ENCODE measurements at regions not wholly inside any gene's neighbourhood (a gene's known extent, or its start where the extent isn't known, plus 50 kb on each side); places are given as distances from the start of the nearest gene placed in this dataset.

DNA sequence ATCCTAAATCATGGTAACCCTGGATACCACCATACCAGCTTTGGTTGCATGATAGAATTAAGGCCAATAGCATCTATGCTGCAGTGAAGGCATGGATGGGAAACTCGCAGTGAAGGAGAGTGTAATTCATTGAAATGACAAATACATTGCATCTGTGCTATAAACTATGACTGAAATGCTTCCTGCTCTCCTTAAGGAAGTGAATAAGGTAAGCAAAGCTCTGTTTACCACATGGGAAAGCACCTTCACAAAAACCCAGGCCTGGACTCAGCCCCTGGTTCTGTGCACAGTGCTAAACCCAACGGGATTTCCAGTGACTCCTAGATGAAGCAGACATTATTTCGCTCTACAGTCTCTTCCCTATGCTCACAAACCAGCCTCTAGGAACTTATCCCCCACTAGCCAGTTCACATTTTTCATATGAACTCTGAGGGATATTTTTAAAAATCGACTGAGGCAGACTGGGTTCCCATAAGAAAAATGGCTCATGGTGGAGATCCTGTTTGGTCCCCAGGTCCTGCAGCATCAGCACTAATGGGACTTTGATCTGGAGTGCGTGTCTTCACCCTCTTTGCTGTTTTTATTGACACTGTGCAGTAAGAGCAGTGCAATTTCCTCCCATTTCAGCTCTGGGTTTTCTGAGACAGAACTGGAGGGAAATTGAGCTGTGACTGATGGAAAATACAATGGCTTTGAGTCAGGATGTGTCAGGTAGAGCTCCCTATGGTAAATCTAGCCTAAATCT, 362.7 kb downstream of the SIPA1L2 start:
- Histone ChIP-seq H3K9me2 (no peaks in the 10 kb centered on the region), H3K9ac (no peak overlapping the region), H3F3A (replicated peaks; ENCODE audit: insufficient read depth) (no peaks in the 10 kb centered on the region), H3K27ac (ENCODE audit: low read depth in 2 of 2, low read length in 1 of 2) (no peak overlapping the region), H3K4me3 (ENCODE audit: low read depth in 2 of 2, low read length in 1 of 2) (no peak overlapping the region), H3K4me2 (no peak overlapping the region), H3K9me3 (no peaks in the 10 kb centered on the region), H3K79me2 (ENCODE audit: insufficient read depth) (no peaks in the 10 kb centered on the region), H2AFZ (ENCODE audit: low read depth) (no peak overlapping the region), H3K36me3 (replicated peaks in 1 of 2; ENCODE audit: control insufficient read depth in 1 of 2, insufficient read depth in 2 of 2, low read length in 1 of 2) (no peaks in the 10 kb centered on the region), H3K4me1 (ENCODE audit: control insufficient read depth in 1 of 2, insufficient read depth in 2 of 2, low read depth in 1 of 2, low read length in 1 of 2) (no peaks in the 10 kb centered on the region; a peak in 1 of 4 replicates), H3K27me3 (ENCODE audit: insufficient read depth) (no peaks in the 10 kb centered on the region), H4K20me1 (ENCODE audit: insufficient read depth) (no peaks in the 10 kb centered on the region)
- WGBS (ENCODE audit: low lambda C conversion rate): 35% methylated on average over 5 of the region's 5 CpGs
- TF ChIP-seq, protein P1, sequence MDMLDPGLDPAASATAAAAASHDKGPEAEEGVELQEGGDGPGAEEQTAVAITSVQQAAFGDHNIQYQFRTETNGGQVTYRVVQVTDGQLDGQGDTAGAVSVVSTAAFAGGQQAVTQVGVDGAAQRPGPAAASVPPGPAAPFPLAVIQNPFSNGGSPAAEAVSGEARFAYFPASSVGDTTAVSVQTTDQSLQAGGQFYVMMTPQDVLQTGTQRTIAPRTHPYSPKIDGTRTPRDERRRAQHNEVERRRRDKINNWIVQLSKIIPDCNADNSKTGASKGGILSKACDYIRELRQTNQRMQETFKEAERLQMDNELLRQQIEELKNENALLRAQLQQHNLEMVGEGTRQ (IDR thresholded peaks at IDR 0.05; ENCODE audit: borderline replicate concordance, low read depth, low read length): no peak
- no peak for TF ChIP-seq SIN3A (IDR thresholded peaks at IDR 0.05; ENCODE audit: borderline replicate concordance, low read depth, low read length)
- no peak for TF ChIP-seq MEF2A (IDR thresholded peaks at IDR 0.05; ENCODE audit: borderline replicate concordance, low read depth)
- TF ChIP-seq, protein P2, sequence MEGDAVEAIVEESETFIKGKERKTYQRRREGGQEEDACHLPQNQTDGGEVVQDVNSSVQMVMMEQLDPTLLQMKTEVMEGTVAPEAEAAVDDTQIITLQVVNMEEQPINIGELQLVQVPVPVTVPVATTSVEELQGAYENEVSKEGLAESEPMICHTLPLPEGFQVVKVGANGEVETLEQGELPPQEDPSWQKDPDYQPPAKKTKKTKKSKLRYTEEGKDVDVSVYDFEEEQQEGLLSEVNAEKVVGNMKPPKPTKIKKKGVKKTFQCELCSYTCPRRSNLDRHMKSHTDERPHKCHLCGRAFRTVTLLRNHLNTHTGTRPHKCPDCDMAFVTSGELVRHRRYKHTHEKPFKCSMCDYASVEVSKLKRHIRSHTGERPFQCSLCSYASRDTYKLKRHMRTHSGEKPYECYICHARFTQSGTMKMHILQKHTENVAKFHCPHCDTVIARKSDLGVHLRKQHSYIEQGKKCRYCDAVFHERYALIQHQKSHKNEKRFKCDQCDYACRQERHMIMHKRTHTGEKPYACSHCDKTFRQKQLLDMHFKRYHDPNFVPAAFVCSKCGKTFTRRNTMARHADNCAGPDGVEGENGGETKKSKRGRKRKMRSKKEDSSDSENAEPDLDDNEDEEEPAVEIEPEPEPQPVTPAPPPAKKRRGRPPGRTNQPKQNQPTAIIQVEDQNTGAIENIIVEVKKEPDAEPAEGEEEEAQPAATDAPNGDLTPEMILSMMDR (IDR thresholded peaks at IDR 0.05): no peak
- no peak for TF ChIP-seq MXI1 (IDR thresholded peaks at IDR 0.05; ENCODE audit: low read depth, low read length)
- no peak for TF ChIP-seq NRF1 (IDR thresholded peaks at IDR 0.05; ENCODE audit: low read depth, low read length)
- no peak for TF ChIP-seq FOSL2 (IDR thresholded peaks at IDR 0.05; ENCODE audit: borderline replicate concordance, low read depth)
- TF ChIP-seq, protein P3, sequence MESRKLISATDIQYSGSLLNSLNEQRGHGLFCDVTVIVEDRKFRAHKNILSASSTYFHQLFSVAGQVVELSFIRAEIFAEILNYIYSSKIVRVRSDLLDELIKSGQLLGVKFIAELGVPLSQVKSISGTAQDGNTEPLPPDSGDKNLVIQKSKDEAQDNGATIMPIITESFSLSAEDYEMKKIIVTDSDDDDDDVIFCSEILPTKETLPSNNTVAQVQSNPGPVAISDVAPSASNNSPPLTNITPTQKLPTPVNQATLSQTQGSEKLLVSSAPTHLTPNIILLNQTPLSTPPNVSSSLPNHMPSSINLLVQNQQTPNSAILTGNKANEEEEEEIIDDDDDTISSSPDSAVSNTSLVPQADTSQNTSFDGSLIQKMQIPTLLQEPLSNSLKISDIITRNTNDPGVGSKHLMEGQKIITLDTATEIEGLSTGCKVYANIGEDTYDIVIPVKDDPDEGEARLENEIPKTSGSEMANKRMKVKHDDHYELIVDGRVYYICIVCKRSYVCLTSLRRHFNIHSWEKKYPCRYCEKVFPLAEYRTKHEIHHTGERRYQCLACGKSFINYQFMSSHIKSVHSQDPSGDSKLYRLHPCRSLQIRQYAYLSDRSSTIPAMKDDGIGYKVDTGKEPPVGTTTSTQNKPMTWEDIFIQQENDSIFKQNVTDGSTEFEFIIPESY (IDR thresholded peaks at IDR 0.05; ENCODE audit: borderline replicate concordance, low read depth): no peak
- TF ChIP-seq TAF1 (IDR thresholded peaks at IDR 0.05; ENCODE audit: borderline replicate concordance, low read depth, low read length): no peak
- no peak for DNase-seq
- ChIA-PET POLR2A (no interaction called here), CTCF (interaction anchor here (0.7 kb wide), 1 partner anchor 27 kb away, joined by 3 read pairs; no protein-coding TSS in a partner anchor)

DNA sequence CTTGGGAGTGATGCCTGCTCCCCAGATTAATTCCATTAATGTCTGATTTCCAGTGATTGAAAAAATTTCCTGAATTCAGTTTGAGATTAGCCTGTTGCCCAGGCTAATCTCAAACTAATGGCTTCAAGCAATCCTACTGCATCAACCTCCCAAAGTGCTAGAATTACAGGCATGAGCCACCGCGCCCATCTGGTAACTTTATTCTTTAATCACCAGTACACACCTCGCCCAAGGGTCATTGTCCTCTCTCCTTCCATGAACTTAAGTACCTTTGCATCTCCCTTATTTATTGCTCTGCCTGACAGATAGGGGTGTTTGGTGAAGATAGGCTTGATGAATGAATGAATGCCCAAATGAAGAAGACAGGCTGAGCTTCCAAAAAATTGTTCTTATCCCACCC, 366.5 kb downstream of the SIPA1L2 start:
- H3K79me2 ChIP-seq (ENCODE audit: insufficient read depth): no peaks in the 10 kb centered on the region
- no peaks in the 10 kb centered on the region for H4K20me1 ChIP-seq (ENCODE audit: insufficient read depth)
- H2AFZ ChIP-seq (ENCODE audit: low read depth): no peak overlapping the region
- 67% methylated on average over 3 of the region's 3 CpGs for WGBS (ENCODE audit: low lambda C conversion rate)
- no peak overlapping the region for H3K9ac ChIP-seq
- no peak overlapping the region for H3K4me3 ChIP-seq (ENCODE audit: low read depth in 2 of 2, low read length in 1 of 2)
- ChIA-PET CTCF (interaction anchor here (1.3 kb wide), 1 partner anchor 15 kb away, joined by 3 read pairs; no protein-coding TSS in a partner anchor), POLR2A (no interaction called here)
- no peak for TF ChIP-seq MEF2A (IDR thresholded peaks at IDR 0.05; ENCODE audit: borderline replicate concordance, low read depth)
- TF ChIP-seq TAF1 (IDR thresholded peaks at IDR 0.05; ENCODE audit: borderline replicate concordance, low read depth, low read length): no peak
- TF ChIP-seq, protein P4, sequence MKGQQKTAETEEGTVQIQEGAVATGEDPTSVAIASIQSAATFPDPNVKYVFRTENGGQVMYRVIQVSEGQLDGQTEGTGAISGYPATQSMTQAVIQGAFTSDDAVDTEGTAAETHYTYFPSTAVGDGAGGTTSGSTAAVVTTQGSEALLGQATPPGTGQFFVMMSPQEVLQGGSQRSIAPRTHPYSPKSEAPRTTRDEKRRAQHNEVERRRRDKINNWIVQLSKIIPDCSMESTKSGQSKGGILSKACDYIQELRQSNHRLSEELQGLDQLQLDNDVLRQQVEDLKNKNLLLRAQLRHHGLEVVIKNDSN (IDR thresholded peaks at IDR 0.05; ENCODE audit: borderline replicate concordance, low read depth): no peak
- TF ChIP-seq FOSL2 (IDR thresholded peaks at IDR 0.05; ENCODE audit: borderline replicate concordance, low read depth): no peak
- no peak for TF ChIP-seq FOXM1 (IDR thresholded peaks at IDR 0.05; ENCODE audit: low read depth)
- TF ChIP-seq, protein P5, sequence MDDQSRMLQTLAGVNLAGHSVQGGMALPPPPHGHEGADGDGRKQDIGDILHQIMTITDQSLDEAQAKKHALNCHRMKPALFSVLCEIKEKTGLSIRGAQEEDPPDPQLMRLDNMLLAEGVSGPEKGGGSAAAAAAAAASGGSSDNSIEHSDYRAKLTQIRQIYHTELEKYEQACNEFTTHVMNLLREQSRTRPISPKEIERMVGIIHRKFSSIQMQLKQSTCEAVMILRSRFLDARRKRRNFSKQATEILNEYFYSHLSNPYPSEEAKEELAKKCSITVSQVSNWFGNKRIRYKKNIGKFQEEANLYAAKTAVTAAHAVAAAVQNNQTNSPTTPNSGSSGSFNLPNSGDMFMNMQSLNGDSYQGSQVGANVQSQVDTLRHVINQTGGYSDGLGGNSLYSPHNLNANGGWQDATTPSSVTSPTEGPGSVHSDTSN (IDR thresholded peaks at IDR 0.05): no peak
- no peak for TF ChIP-seq RXRA (IDR thresholded peaks at IDR 0.05; ENCODE audit: borderline replicate concordance, low read depth)
- TF ChIP-seq SIN3A (IDR thresholded peaks at IDR 0.05; ENCODE audit: borderline replicate concordance, low read depth, low read length): no peak
- TF ChIP-seq RAD21 (IDR thresholded peaks at IDR 0.05; ENCODE audit: low read length): no peak
- TF ChIP-seq YY1 (IDR thresholded peaks at IDR 0.05; ENCODE audit: low read depth): no peak
- no peaks in the 10 kb centered on the region; a peak in 1 of 4 replicates for H3K4me1 ChIP-seq (ENCODE audit: control insufficient read depth in 1 of 2, insufficient read depth in 2 of 2, low read depth in 1 of 2, low read length in 1 of 2)
- no peaks in the 10 kb centered on the region for H3K36me3 ChIP-seq (replicated peaks in 1 of 2; ENCODE audit: control insufficient read depth in 1 of 2, insufficient read depth in 2 of 2, low read length in 1 of 2)
- H3K27ac ChIP-seq (ENCODE audit: low read depth in 2 of 2, low read length in 1 of 2): no peak overlapping the region
- no peaks in the 10 kb centered on the region for H3K27me3 ChIP-seq (ENCODE audit: insufficient read depth)
- H3K4me2 ChIP-seq: no peak overlapping the region
- H3F3A ChIP-seq (replicated peaks; ENCODE audit: insufficient read depth): no peaks in the 10 kb centered on the region
- no peak for DNase-seq
- no peaks in the 10 kb centered on the region for H3K9me2 ChIP-seq
- H3K9me3 ChIP-seq: no peaks in the 10 kb centered on the region

Data from SK-N-SH (cell line).